Thoracic aorta (tissue), 2 donors: ENCODE measurements at regions not wholly inside any gene's neighbourhood (a gene's known extent, or its start where the extent isn't known, plus 50 kb on each side); places are given as distances from the start of the nearest gene placed in this dataset.

ENCODE experiments used
- ATAC-seq: fragments of 150-250 bp; one replicate; pipeline ENCODE4 v1.8.0; 2017; ENCODE audit warnings: low read depth; ENCODE audit not compliant: insufficient number of reproducible peaks, low FRiP score
- DNase-seq: peaks from one replicate; pipeline ENCODE4 v3.0.0-alpha.2; 2020; ENCODE audit warnings: low spot score
- H3K27ac ChIP-seq, 2 donors: fragments of 200-600 bp; sonication (generic); 1 replicate in 1 of 2; 2 replicates in 1 of 2; pipeline ENCODE4 v1.5.1; 2016; ENCODE audit warnings: mild to moderate bottlenecking in 2 of 2, moderate library complexity in 2 of 2
- H3K27me3 ChIP-seq: fragments of 200-600 bp; sonication (generic); replicated peaks from 2 replicates; pipeline ENCODE4 v1.6.0; 2016; ENCODE audit warnings: mild to moderate bottlenecking; ENCODE audit not compliant: insufficient read depth
- H3K36me3 ChIP-seq: fragments of 200-600 bp; sonication (generic); one replicate; pipeline ENCODE4 v1.5.1; 2016
- H3K4me1 ChIP-seq, 2 donors: fragments of 200-600 bp; sonication (generic); 1 replicate in 1 of 2; 2 replicates in 1 of 2; pipeline versions ENCODE4 v1.5.1 to v1.6.0; 2016; ENCODE audit warnings: low read depth in 2 of 2, mild to moderate bottlenecking in 1 of 2; ENCODE audit not compliant: control insufficient read depth in 1 of 2
- H3K4me3 ChIP-seq: fragments of 200-600 bp; sonication (generic); 2 replicates; pipeline ENCODE4 v1.5.1; 2016; ENCODE audit warnings: mild to moderate bottlenecking
- H3K9me3 ChIP-seq: fragments of 200-600 bp; sonication (generic); 2 replicates; pipeline ENCODE4 v1.5.1; 2016
- TF ChIP-seq, protein P1 (sequence below): fragments of 200-600 bp; sonication (generic); IDR thresholded peaks from one replicate; pipeline ENCODE4 v1.5.1; 2019; ENCODE audit warnings: antibody characterized with exemption

GRCh38 chr11:29495676-29496075, 521.2 kb downstream of the KCNA4 start:
- Histone ChIP-seq H3K9me3 (no peaks in the 10 kb centered on the region), H3K27me3 (no peaks in the 10 kb centered on the region), H3K36me3 (no peaks in the 10 kb centered on the region), H3K27ac (no peak overlapping the region), H3K4me3 (no peak overlapping the region), H3K4me1 (no peaks in the 10 kb centered on the region)
- TF ChIP-seq, protein P1, sequence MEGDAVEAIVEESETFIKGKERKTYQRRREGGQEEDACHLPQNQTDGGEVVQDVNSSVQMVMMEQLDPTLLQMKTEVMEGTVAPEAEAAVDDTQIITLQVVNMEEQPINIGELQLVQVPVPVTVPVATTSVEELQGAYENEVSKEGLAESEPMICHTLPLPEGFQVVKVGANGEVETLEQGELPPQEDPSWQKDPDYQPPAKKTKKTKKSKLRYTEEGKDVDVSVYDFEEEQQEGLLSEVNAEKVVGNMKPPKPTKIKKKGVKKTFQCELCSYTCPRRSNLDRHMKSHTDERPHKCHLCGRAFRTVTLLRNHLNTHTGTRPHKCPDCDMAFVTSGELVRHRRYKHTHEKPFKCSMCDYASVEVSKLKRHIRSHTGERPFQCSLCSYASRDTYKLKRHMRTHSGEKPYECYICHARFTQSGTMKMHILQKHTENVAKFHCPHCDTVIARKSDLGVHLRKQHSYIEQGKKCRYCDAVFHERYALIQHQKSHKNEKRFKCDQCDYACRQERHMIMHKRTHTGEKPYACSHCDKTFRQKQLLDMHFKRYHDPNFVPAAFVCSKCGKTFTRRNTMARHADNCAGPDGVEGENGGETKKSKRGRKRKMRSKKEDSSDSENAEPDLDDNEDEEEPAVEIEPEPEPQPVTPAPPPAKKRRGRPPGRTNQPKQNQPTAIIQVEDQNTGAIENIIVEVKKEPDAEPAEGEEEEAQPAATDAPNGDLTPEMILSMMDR, result no peak
- DNase-seq (no peak), ATAC-seq (no peak)

GRCh38 chr11:29490938-29491337, 525.9 kb downstream of the KCNA4 start:
- H3K4me1 ChIP-seq, result no peaks in the 10 kb centered on the region
- DNase-seq (no peak), ATAC-seq (no peak)
- no peaks in the 10 kb centered on the region for H3K9me3 ChIP-seq
- no peaks in the 10 kb centered on the region for H3K36me3 ChIP-seq
- H3K4me3 ChIP-seq, result no peak overlapping the region
- H3K27me3 ChIP-seq, result no peaks in the 10 kb centered on the region
- H3K27ac ChIP-seq, result no peak overlapping the region
- TF ChIP-seq, protein P1, result no peak

- DNase-seq (no peak), ATAC-seq (no peak)
- no peak overlapping the region for H3K27ac ChIP-seq
- H3K36me3 ChIP-seq, result no peaks in the 10 kb centered on the region
- H3K27me3 ChIP-seq, result no peaks in the 10 kb centered on the region
- no peaks in the 10 kb centered on the region for H3K9me3 ChIP-seq
- TF ChIP-seq, protein P1, result no peak
- H3K4me3 ChIP-seq, result no peak overlapping the region
- no peaks in the 10 kb centered on the region for H3K4me1 ChIP-seq
Observed at GRCh38 chr11:29486301-29486700, 530.5 kb downstream of the KCNA4 start.

GRCh38 chr11:29485641-29486040, 531.2 kb downstream of the KCNA4 start:
- Histone ChIP-seq H3K9me3 (no peaks in the 10 kb centered on the region), H3K27ac (no peak overlapping the region), H3K36me3 (no peaks in the 10 kb centered on the region), H3K4me1 (no peaks in the 10 kb centered on the region), H3K4me3 (no peak overlapping the region), H3K27me3 (no peaks in the 10 kb centered on the region)
- DNase-seq, result no peak
- ATAC-seq, result no peak
- TF ChIP-seq, protein P1, result no peak

GRCh38 chr11:29484548-29484947, 532.3 kb downstream of the KCNA4 start:
- Histone ChIP-seq H3K4me3 (no peak overlapping the region), H3K27me3 (no peaks in the 10 kb centered on the region), H3K4me1 (no peaks in the 10 kb centered on the region), H3K27ac (no peak overlapping the region), H3K36me3 (no peaks in the 10 kb centered on the region), H3K9me3 (no peaks in the 10 kb centered on the region)
- TF ChIP-seq, protein P1, result no peak
- DNase-seq (no peak), ATAC-seq (no peak)
